Naive B cell (primary cell): ENCODE measurements at regions not wholly inside any gene's neighbourhood (a gene's known extent, or its start where the extent isn't known, plus 50 kb on each side); places are given as distances from the start of the nearest gene placed in this dataset.

ENCODE experiments used
- ATAC-seq, 2 donors: fragments of 150-1000 bp; cut with Tn5 transposase; 2 replicates each; pipeline ENCODE4 v1.10.0; 2021; ENCODE audit warnings: low read depth in 2 of 2, mild to moderate bottlenecking in 2 of 2, moderate library complexity in 2 of 2
- DNase-seq: peaks from one replicate; pipeline ENCODE4 v3.0.0; 2022
- H3K27ac Mint-ChIP-seq, 6 donors: one replicate each; pipeline ENCODE4 v1.8.0; 2020 to 2022; ENCODE audit warnings: mild to moderate bottlenecking in 6 of 6, mixed read lengths in 6 of 6, moderate library complexity in 5 of 6, inconsistent platforms in 2 of 6
- H3K27me3 Mint-ChIP-seq, 3 donors: one replicate each; pipeline ENCODE4 v1.8.0; 2021 to 2022; ENCODE audit warnings: mixed read lengths in 3 of 3, mild to moderate bottlenecking in 1 of 3
- H3K36me3 Mint-ChIP-seq, 2 donors: one replicate each; pipeline ENCODE4 v1.8.0; 2020 to 2022; ENCODE audit warnings: mixed read lengths in 2 of 2, inconsistent platforms in 1 of 2, mild to moderate bottlenecking in 1 of 2
- H3K4me1 Mint-ChIP-seq, 3 donors: one replicate each; pipeline ENCODE4 v1.8.0; 2020 to 2022; ENCODE audit warnings: mixed read lengths in 3 of 3, inconsistent platforms in 1 of 3, mild to moderate bottlenecking in 1 of 3, moderate library complexity in 1 of 3
- H3K4me3 Mint-ChIP-seq, 8 donors: one replicate each; pipeline ENCODE4 v1.8.0; 2020 to 2022; ENCODE audit warnings: mild to moderate bottlenecking in 8 of 8, mixed read lengths in 8 of 8, moderate library complexity in 8 of 8, inconsistent platforms in 2 of 8
- H3K9me3 Mint-ChIP-seq, 7 donors: one replicate each; pipeline ENCODE4 v1.8.0; 2020 to 2022; ENCODE audit warnings: mixed read lengths in 7 of 7, mild to moderate bottlenecking in 5 of 7, inconsistent platforms in 2 of 7, moderate library complexity in 1 of 7

DNA sequence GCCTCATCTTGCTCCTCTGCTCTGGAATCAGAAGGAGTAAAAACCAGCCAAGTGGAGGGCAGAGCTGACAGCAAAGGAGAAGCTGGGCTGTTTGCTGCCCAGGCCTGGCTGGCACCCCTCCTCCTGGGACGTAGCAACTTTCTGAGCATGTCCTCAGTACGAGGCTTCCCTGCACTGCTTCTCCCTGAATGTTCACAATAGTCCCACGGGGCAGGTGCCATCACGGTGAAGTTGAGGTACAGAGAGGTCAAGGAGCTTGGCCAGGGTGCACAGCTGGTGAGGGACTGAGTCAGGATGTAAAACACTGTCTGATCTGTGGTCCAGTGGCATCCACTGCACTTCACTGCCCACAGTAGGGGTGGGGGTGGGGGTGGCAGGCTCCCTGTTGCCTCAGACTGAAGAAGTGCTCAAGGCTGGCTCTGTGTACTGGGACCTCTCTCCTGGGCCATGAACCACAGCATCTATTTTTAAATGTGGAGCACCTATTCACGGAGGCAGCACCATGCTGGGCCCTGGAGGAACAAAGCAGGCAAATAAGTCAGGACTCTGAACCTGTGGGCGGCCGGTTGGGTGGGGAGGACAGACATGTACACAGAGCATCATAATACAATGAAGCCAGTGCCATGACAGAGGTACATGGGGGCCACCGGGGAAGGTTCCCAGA, 369.5 kb downstream of the SEC14L1 start:
- H3K36me3 Mint-ChIP-seq: peaks cover 7 to 10% of the 10 kb centered on the region in 2 donors
- H3K9me3 Mint-ChIP-seq: peaks cover 4 to 21% (median 15%) of the 10 kb centered on the region in 7 donors
- DNase-seq: no peak
- H3K27me3 Mint-ChIP-seq: no peaks in the 10 kb centered on the region
- ATAC-seq: no peak
- H3K4me1 Mint-ChIP-seq: no peaks in the 10 kb centered on the region
- H3K4me3 Mint-ChIP-seq: no peak overlapping the region
- no peak overlapping the region for H3K27ac Mint-ChIP-seq

DNA sequence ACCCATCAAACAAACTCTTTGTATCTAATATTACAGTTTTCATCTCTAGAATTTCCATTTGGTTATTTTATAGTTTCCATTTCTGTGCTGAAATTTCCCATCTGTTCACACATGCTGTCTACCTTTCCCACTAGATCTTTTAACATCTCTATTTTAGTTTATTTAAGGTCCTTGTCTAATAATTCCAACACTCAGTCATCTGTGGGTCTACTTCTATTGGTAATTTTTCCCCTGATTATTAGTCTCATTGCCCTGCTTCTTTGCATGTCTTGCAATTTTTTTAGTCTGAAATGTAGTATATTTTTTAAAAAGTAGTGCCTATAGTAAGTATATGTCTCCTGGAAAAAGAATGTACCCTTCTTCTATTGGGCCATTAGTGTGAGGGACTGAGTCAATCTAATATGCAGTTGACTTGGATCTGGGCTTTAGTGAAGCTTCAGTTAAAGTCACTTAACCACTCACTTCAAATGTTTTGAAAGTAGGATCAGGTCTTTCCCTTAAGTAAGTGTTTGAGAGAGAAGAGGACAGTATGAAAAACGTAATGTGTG, 370.8 kb downstream of the SEC14L1 start:
- H3K4me1 Mint-ChIP-seq: no peaks in the 10 kb centered on the region
- no peak for ATAC-seq
- DNase-seq: no peak
- peaks cover 4 to 21% (median 15%) of the 10 kb centered on the region in 7 donors for H3K9me3 Mint-ChIP-seq
- H3K27me3 Mint-ChIP-seq: peaks cover 0 to under 1% (median 0%) of the 10 kb centered on the region in 3 donors
- H3K36me3 Mint-ChIP-seq: peaks cover 7 to 10% of the 10 kb centered on the region in 2 donors
- H3K27ac Mint-ChIP-seq: no peak overlapping the region
- H3K4me3 Mint-ChIP-seq: no peak overlapping the region

DNA sequence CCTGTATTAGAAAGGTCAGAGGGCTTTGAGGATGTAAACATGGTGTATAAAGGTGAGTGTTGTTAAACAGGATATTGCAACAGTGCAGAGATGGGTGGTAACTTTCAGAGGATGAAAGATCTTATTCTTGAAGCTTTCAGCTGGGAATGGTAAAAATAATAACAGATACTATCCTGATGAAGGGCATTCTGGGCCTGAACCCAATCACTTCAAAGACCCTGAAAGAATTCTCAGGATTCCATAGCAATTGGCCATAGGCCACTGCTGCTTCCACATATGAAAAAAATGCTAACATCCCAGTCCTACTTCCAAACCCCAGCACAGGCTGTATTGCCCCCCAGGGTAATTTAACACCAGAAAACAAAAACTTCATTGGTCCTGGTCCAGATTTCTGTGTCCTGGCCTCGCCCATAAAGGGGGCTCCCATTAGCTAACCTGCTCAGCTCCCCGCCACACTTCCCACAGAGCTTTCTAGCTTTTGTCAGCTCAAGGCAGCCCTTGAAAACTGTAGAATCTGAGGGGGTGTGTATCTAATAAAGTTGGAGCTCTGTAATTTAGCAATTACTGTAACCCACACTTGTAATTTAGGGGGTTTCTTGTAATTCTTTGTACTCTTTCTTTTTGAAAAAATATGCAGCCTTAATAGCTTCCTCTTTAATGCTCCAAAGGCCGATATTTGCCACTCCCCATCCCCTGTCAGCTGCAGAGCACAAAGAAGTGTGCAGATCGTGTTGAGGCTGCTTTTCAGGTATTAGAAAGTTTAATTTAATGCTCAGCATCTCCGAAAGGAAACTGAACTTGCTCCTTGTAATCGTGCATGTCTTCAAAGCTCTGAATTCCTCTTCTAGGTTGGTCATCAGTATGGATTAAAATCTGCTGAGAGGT, 371.5 kb downstream of the SEC14L1 start:
- no peak overlapping the region for H3K4me3 Mint-ChIP-seq
- H3K4me1 Mint-ChIP-seq: no peaks in the 10 kb centered on the region

DNA sequence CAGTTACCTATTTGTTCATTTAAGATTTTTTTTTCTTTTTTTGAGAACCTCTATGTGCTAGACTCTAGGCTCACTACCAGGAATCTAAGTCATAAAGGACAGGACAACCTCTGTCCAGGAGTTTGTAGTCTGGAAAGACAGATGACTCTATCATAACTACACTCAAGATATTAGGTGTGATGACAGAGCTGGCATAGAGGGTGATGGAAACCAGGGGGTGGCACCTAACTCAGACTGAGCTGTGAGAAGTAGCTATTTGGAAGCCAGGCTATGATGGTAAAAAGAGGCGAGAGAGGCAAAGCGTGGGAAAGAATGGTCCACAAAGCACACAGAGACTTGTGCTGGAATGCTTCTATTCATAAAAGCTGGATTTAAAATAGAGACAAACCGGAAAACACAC, 372.3 kb downstream of the SEC14L1 start:
- Mint-ChIP-seq H3K4me1 (no peaks in the 10 kb centered on the region), H3K4me3 (no peak overlapping the region), H3K9me3 (peaks cover 4 to 21% (median 15%) of the 10 kb centered on the region in 7 donors), H3K27ac (no peak overlapping the region), H3K36me3 (peaks cover 7 to 10% of the 10 kb centered on the region in 2 donors), H3K27me3 (peaks cover 0 to 4% (median 0%) of the 10 kb centered on the region in 3 donors)
- ATAC-seq: no peak
- no peak for DNase-seq

More for the DNA sequence above, 371.5 kb downstream of the SEC14L1 start:
- Mint-ChIP-seq H3K36me3 (peaks cover 7 to 10% of the 10 kb centered on the region in 2 donors), H3K27me3 (peaks cover 0 to 4% (median 0%) of the 10 kb centered on the region in 3 donors), H3K9me3 (peaks cover 4 to 21% (median 15%) of the 10 kb centered on the region in 7 donors), H3K27ac (no peak overlapping the region)
- DNase-seq (no peak), ATAC-seq (no peak)

DNA sequence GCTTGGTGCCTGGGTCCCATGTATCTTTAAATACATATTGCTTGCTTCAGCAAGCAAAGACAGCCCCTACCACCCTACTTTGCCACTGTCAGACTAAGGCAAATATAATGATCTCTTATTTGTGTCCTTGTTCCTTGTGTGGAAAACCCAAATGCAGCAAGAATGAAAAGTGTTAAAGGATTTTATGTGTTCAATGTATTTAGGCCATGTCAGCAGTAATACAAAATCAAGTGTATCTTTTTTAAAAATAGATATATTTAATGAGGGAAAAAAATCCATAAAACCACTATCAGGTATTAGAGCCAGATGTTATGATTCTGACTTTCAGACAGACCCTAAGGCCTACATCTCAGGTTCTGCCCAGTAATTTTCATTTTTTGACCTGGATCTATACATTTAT, 374.5 kb downstream of the SEC14L1 start:
- no peak for DNase-seq
- H3K4me1 Mint-ChIP-seq: no peaks in the 10 kb centered on the region
- H3K4me3 Mint-ChIP-seq: no peak overlapping the region
- H3K9me3 Mint-ChIP-seq: peaks cover 4 to 21% (median 15%) of the 10 kb centered on the region in 7 donors
- peaks cover 7 to 10% of the 10 kb centered on the region in 2 donors for H3K36me3 Mint-ChIP-seq
- no peak overlapping the region for H3K27ac Mint-ChIP-seq
- peaks cover 0 to 4% (median 0%) of the 10 kb centered on the region in 3 donors for H3K27me3 Mint-ChIP-seq
- no peak for ATAC-seq

DNA sequence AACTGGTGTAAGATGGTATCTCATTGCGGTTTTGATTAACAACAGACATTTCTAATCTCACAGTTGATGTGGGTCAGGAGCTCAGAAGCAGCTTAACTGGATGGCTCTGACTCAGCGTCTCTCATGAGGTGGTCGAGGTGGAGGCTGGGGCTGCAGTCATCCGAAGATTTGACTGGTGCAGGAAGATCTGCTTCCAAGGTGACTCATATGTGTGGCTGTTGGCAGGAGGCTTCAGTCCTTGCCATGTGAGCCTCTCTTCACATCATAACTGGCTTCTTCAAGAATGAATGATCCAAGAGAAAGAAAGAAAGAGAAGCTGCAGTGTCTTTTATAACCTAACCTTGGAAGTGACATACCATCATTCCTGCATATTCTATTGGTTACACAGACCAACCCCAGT, 376.1 kb downstream of the SEC14L1 start:
- ATAC-seq (no peak), DNase-seq (no peak)
- Mint-ChIP-seq H3K4me1 (no peaks in the 10 kb centered on the region), H3K9me3 (peaks cover 2 to 10% (median 6%) of the 10 kb centered on the region in 7 donors), H3K4me3 (no peak overlapping the region), H3K36me3 (peaks cover 2% of the 10 kb centered on the region in 2 donors), H3K27me3 (peaks cover 0 to 4% (median 0%) of the 10 kb centered on the region in 3 donors), H3K27ac (peak overlapping the region in 1 of 6 donors; percentile 12)

DNA sequence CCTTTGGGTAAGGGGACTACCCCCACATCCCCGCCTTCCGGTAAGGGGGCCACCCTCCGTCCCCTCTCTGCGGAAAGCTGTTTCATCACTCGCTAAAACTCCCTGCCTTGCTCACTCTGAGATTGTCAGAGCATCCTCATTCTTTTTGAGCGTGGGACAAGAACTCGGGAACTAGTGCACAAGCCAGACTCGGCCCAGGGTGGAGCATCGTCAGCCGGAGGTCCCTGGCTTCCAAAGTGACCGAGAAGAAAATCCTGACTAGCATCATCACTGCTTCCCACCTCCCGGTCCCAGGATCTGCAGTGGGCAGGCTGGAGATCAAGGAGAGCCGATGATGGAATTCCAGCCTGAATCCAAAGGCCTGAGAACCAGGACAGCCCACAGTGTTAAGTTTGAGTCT, 380.3 kb downstream of the SEC14L1 start:
- Mint-ChIP-seq H3K9me3 (peaks cover 0 to 3% (median 0%) of the 10 kb centered on the region in 7 donors), H3K36me3 (no peaks in the 10 kb centered on the region), H3K4me1 (no peaks in the 10 kb centered on the region), H3K4me3 (no peak overlapping the region), H3K27me3 (peaks cover 11 to 16% (median 12%) of the 10 kb centered on the region in 3 donors), H3K27ac (peak overlapping the region in 1 of 6 donors; percentile 32)
- DNase-seq (no peak), ATAC-seq (no peak)

DNA sequence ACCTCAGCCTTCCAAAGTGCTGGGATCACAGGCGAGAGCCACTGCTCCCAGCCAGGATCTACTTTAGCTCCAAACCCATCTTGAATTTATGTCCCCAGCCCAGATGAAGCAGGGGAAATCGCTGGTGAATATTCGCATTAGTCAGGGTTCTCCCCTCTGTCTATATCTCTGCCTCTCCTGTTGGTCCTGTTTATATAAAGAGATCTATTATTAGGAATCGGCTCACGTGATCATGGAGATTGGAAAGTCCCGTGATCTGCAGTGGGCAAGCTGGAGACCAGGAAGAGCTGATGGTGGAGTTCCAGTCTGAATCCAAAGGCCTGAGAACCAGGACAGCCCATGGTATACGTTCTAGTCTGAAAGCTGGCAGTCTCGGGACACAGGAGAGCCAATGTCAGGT, 382.8 kb downstream of the SEC14L1 start:
- Mint-ChIP-seq H3K27ac (no peak overlapping the region), H3K27me3 (peaks cover 20 to 34% (median 29%) of the 10 kb centered on the region in 3 donors)

DNA sequence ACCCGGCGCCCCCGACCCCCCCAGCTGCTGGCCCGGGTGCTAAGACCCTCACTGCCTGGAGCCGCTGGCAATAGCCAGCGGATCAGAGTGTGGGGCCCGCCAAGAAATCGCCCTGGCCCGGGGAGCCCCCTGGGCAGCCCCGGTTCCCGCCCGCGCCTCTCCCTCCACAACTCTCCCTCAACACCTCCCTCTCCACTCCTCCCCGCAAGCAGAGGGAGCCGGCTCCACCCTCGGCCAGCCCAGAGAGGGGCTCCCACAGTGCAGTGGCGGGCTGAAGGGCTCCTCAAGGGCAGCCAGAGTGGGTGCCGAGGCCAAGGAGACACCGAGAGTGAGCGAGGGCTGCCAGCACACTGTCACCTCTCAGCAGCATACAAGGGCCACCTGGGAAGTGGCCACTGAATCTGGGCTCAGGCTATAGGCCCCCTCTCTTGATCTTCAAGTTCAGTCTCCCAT, 385.5 kb downstream of the SEC14L1 start:
- Mint-ChIP-seq H3K9me3 (no peaks in the 10 kb centered on the region), H3K27me3 (peaks cover 20 to 57% (median 37%) of the 10 kb centered on the region in 3 donors), H3K27ac (no peak overlapping the region), H3K4me1 (peaks cover 4 to 17% (median 8%) of the 10 kb centered on the region in 3 donors), H3K4me3 (no peak overlapping the region), H3K36me3 (no peaks in the 10 kb centered on the region)
- DNase-seq (no peak), ATAC-seq (no peak)

More for the DNA sequence above, 382.8 kb downstream of the SEC14L1 start:
- H3K9me3 Mint-ChIP-seq: no peaks in the 10 kb centered on the region
- H3K4me3 Mint-ChIP-seq: no peak overlapping the region
- DNase-seq (no peak), ATAC-seq (no peak)
- H3K36me3 Mint-ChIP-seq: no peaks in the 10 kb centered on the region
- H3K4me1 Mint-ChIP-seq: peaks cover 4 to 11% (median 6%) of the 10 kb centered on the region in 3 donors

DNA sequence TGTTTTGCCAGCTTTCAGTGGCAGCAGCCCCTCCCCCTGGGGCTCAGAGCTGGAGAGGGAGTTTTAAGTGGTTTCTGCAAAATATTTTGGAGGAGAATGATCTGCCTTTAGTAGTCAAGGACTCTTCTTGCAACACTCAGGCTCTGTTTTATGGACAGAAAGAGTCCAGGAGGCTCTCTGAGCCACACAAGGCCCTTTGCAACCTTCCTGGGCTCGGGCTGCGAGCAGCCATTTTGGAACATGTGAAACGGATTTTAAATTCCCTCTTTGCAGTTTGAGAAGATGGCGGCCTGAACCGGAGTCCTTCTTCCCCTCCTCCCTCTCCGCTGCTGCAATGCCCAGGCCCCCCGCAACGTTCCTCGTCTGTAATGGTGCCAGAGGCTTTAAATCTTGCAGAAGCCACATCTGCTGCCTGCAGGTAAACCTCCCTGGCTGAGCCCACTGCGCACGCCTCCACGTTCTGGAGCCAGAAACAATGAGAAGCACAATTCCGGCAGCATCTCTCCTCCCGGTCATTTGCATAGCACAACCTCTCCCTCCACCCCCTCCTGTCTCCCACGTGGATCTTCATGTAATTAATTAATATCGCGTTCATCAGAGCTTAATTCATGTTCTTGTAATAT, 386.1 kb downstream of the SEC14L1 start:
- no peak overlapping the region for H3K4me3 Mint-ChIP-seq
- no peak overlapping the region for H3K27ac Mint-ChIP-seq
- ATAC-seq (no peak), DNase-seq (no peak)
- no peaks in the 10 kb centered on the region for H3K36me3 Mint-ChIP-seq
- peaks cover 20 to 57% (median 37%) of the 10 kb centered on the region in 3 donors for H3K27me3 Mint-ChIP-seq
- no peaks in the 10 kb centered on the region for H3K9me3 Mint-ChIP-seq
- peaks cover 4 to 17% (median 8%) of the 10 kb centered on the region in 3 donors for H3K4me1 Mint-ChIP-seq

DNA sequence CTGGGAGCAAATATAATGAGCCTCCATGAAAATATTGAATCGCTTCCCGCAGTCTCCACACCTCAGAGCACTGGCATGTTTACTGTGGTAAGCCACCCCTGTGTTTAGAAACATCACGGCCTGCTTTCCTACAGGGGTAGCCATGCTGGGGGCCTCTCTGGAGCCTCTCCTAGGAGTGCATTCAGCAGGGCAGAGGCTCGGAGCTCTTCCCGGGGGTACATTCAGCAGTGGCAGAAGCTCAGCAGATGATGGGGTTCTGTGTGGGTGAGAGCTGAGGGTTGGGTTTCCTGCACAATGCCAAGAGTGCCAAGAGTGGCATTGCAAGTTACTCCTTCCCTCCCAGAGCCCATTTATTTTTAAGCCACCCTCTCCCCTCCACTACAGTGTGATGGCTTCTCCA, 386.6 kb downstream of the SEC14L1 start:
- Mint-ChIP-seq H3K27me3 (peaks cover 21 to 57% (median 37%) of the 10 kb centered on the region in 3 donors), H3K27ac (no peak overlapping the region), H3K9me3 (no peaks in the 10 kb centered on the region), H3K4me3 (peak overlapping the region in 5 of 8 donors; percentile 23 to 82 (median 62)), H3K4me1 (peaks cover 4 to 17% (median 8%) of the 10 kb centered on the region in 3 donors), H3K36me3 (no peaks in the 10 kb centered on the region)
- DNase-seq (no peak), ATAC-seq (no peak)

DNA sequence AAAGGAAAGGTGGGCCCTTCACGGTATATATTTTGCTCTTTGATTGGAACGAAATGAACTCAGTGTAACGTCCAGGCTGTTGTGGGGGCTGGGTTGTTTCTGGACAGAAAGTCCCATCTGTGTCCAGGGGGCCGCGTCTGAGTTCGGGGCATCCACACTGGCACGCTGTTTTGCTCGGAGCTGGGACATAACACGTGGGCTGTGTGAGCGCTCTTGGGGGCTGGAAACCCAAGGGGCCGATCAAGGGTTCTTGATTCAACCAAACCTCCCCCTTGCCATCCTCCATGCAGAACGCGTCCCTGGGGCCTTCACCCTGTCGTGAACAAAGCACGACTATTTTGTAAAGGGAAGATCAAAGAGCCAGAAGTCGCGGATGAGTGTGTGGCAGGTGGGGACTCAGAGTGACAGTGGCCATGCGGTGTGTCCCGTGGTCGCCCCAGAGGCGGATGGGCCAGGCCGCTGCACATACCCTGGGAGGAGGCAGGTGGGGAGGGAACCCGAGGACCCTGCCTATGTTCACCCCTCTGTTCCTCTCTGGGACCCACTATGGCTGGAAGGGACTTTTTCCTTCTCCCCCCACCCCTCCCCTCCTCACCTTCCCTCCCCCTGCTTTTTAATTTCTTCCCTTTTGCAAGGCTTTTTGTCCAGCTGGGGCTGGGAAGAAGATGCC, 387.2 kb downstream of the SEC14L1 start:
- no peak for DNase-seq
- H3K36me3 Mint-ChIP-seq: no peaks in the 10 kb centered on the region
- H3K4me1 Mint-ChIP-seq: peaks cover 4 to 17% (median 8%) of the 10 kb centered on the region in 3 donors
- ATAC-seq: peak; percentile 12 to 33
- peaks cover 24 to 57% (median 37%) of the 10 kb centered on the region in 3 donors for H3K27me3 Mint-ChIP-seq
- H3K9me3 Mint-ChIP-seq: no peaks in the 10 kb centered on the region
- H3K4me3 Mint-ChIP-seq: peak overlapping the region in 6 of 8 donors; percentile 45 to 82 (median 66)
- no peak overlapping the region for H3K27ac Mint-ChIP-seq
